Small intestine (tissue), 7 donors: ENCODE measurements at regions not wholly inside any gene's neighbourhood (a gene's known extent, or its start where the extent isn't known, plus 50 kb on each side); places are given as distances from the start of the nearest gene placed in this dataset.
"Not testable (repeated sequence)": the region's sequence is repeated elsewhere in the genome, so short reads cannot be mapped to it uniquely, and the experiment has no call there.

Experiments
- DNase-seq, 2 donors: peaks; one replicate each; pipeline versions ENCODE4 v3.0.0 to v3.0.0-alpha.2; 2013
- FAIRE-seq: peaks from 2 replicates; lab custom pipeline; 2012; peaks lifted over from hg19 to GRCh38; lab: Jason Lieb, UNC
- H3K27ac ChIP-seq, 3 donors: one replicate each; pipeline ENCODE4 v1.5.1; 2013; ENCODE audit warnings: low read length in 2 of 3, mild to moderate bottlenecking in 2 of 3, control low read depth in 1 of 3, inconsistent platforms in 1 of 3, low read depth in 1 of 3, moderate library complexity in 1 of 3
- H3K27me3 ChIP-seq, 3 donors: one replicate each; pipeline ENCODE4 v1.6.1; 2013; ENCODE audit warnings: low read length in 3 of 3, inconsistent platforms in 1 of 3; ENCODE audit not compliant: control insufficient read depth in 3 of 3, insufficient read depth in 3 of 3
- H3K36me3 ChIP-seq, 3 donors: one replicate each; pipeline ENCODE4 v1.6.1; 2013; ENCODE audit warnings: low read length in 3 of 3, inconsistent platforms in 1 of 3, low read depth in 1 of 3, mild to moderate bottlenecking in 1 of 3, moderate library complexity in 1 of 3; ENCODE audit not compliant: control insufficient read depth in 3 of 3, insufficient read depth in 2 of 3
- H3K4me1 ChIP-seq, 3 donors: one replicate each; pipeline ENCODE4 v1.6.1; 2013; ENCODE audit warnings: low read length in 2 of 3, inconsistent platforms in 1 of 3, low read depth in 1 of 3, mild to moderate bottlenecking in 1 of 3, moderate library complexity in 1 of 3; ENCODE audit not compliant: control insufficient read depth in 3 of 3, insufficient read depth in 2 of 3
- H3K4me3 ChIP-seq, 3 donors: one replicate each; pipeline ENCODE4 v1.5.1; 2013; ENCODE audit warnings: low read length in 3 of 3, control low read depth in 1 of 3, inconsistent platforms in 1 of 3, low read depth in 1 of 3, mild to moderate bottlenecking in 1 of 3, moderate library complexity in 1 of 3
- H3K9me3 ChIP-seq, 2 donors: one replicate each; pipeline ENCODE4 v1.6.1; 2013; ENCODE audit warnings: low read depth in 1 of 2, low read length in 1 of 2; ENCODE audit not compliant: control insufficient read depth in 2 of 2, insufficient read depth in 1 of 2
- WGBS, 3 donors: extraction: QIAGEN DNeasy Blood & Tissue Kit; methylation state at CpG; one replicate each; pipeline ENCODE4 v1.1.7; 2013; 5-methylcytosine and 5-hydroxymethylcytosine counted together
- donor health status: healthy with polysubstance abuse.
- donor health status: control.
- donor health status: control.
- donor health status: Bipolar disorder and iron deficiency.
- donor health status: healthy.

DNA sequence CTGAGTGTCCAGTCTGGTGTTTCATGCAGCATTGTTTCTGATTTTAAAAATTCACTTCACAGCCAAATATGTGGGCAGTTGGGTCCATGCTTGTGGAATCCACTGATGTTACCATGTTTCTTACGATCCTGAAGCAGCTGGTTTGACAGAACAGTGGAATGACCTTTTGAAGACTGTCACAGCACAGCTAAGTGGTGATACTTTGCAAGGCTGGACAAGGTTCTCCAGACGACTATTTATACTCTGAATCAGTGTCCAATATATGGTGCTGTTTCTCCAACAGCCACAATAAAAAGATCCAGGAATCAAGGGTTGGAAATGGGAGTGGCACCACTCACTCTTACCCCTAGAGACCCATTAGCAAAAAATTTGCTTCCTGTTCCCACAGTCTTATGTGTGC is 577.4 kb upstream of the RAB6C start:
- H3K4me1 ChIP-seq, result no peaks in the 10 kb centered on the region
- no peak for DNase-seq
- no peak for FAIRE-seq
- no peak overlapping the region for H3K27ac ChIP-seq
- H3K27me3 ChIP-seq, result no peaks in the 10 kb centered on the region
- H3K9me3 ChIP-seq, result no peaks in the 10 kb centered on the region
- H3K4me3 ChIP-seq, result no peak overlapping the region
- H3K36me3 ChIP-seq, result no peaks in the 10 kb centered on the region
- WGBS, 3 donors, result 41 to 62% (median 51%) methylated on average over 2 of the region's 2 CpGs

DNA sequence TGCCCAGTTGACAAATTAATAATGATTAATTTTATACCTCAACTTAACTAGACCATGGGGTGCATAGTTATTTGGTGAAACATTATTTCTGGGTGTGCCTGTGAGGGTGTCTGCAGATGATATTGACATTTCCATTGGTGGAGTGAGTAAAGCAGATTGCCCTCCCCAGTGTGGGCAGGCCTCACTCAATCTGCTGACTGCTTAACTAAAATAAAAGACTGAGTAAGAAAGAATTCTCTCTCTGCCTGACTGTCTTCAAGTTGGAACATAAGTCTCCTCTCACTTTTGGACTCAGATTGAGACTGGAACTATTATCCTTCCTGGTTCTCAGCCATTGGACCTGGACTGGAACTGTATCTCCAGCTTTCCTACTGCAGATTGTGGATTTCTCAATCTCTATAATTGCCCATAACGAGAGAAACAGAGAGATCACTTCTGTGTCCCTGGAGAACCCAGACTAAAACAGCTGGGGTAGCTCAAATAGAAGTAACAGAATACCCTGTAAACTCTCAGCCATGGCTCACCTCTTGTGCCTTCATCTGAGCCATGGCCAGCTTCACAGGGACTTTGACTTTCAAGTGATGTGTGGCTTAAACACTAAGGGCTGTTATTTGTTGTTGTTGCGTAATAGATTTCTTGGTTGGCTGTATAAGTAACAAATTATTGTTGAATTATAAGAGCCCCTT is 575.3 kb upstream of the RAB6C start:
- no peak overlapping the region for H3K4me3 ChIP-seq
- no peaks in the 10 kb centered on the region for H3K27me3 ChIP-seq
- DNase-seq, result no peak
- no peaks in the 10 kb centered on the region for H3K4me1 ChIP-seq
- no peak overlapping the region for H3K27ac ChIP-seq
- WGBS, 3 donors, result 60 to 73% (median 65%) methylated on average over 2 of the region's 2 CpGs
- H3K36me3 ChIP-seq, result no peaks in the 10 kb centered on the region
- no peak for FAIRE-seq
- no peaks in the 10 kb centered on the region for H3K9me3 ChIP-seq

DNA sequence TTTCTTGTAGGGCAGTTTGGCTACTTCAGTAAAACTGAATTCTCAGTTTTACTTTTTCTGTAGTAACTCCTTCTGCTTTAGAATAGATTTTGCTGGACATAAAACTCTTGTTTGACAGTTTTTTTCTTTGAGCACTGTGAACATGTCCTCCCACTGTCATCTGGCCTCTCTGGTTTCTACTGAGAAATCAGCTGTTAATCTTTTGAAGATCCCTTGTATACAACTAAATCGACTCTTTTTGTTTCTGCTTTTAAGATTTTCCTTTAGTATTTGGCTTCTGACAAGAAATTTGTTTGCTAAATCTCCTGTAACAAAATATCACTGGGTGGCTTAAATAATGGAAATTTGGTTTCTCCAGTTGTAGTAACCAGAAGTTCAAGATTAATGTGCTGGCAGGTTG is 570.9 kb upstream of the RAB6C start:
- Histone ChIP-seq H3K4me3 (no peak overlapping the region), H3K4me1 (no peaks in the 10 kb centered on the region), H3K36me3 (no peaks in the 10 kb centered on the region), H3K27ac (no peak overlapping the region), H3K9me3 (no peaks in the 10 kb centered on the region), H3K27me3 (no peaks in the 10 kb centered on the region)
- no peak for FAIRE-seq
- no peak for DNase-seq
- WGBS, 3 donors, result 85 to 92% (median 88%) methylated on average over 1 of the region's 1 CpG

DNA sequence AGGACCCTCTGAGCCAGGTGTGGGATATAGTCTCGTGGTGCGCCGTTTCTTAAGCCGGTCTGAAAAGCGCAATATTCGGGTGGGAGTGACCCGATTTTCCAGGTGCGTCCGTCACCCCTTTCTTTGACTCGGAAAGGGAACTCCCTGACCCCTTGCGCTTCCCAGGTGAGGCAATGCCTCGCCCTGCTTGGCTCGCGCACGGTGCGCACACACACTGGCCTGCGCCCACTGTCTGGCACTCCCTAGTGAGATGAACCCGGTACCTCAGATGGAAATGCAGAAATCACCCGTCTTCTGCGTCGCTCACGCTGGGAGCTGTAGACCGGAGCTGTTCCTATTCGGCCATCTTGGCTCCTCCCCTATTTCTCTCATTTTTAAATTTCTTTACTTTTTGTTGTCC is 562.4 kb upstream of the RAB6C start:
- not testable (repeated sequence) for H3K9me3 ChIP-seq, H3K27me3 ChIP-seq, H3K4me1 ChIP-seq, H3K27ac ChIP-seq, FAIRE-seq, H3K4me3 ChIP-seq, DNase-seq, H3K36me3 ChIP-seq
- 95 to 99% (median 96%) methylated on average over 11 to 17 of the region's 24 CpGs for WGBS, 3 donors

DNA sequence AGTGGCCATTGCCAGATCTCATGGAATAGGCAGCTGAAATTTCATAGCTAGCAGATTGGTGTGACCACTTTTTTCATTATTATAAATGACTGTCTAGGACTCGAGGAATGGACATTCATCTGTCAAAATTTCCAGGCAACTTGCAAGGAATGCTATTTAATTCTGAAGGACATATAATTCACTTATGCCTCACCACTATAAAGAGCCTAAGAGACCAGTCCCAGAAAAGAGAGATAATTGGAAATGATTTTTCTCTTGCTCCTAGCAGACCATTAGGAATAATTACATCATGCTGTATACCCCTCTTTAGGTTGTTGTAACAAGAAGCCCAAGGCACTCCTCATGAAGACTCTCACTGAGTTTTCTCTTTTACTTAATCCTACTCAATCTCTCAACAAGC is 557.4 kb upstream of the RAB6C start:
- no peaks in the 10 kb centered on the region for H3K36me3 ChIP-seq
- H3K4me1 ChIP-seq, result no peaks in the 10 kb centered on the region
- H3K27me3 ChIP-seq, result no peaks in the 10 kb centered on the region
- no peaks in the 10 kb centered on the region for H3K9me3 ChIP-seq
- no peak overlapping the region for H3K4me3 ChIP-seq
- WGBS, 3 donors, result 40 to 60% (median 46%) methylated on average over 1 of the region's 1 CpG
- FAIRE-seq (no peak), DNase-seq (no peak)
- no peak overlapping the region for H3K27ac ChIP-seq

DNA sequence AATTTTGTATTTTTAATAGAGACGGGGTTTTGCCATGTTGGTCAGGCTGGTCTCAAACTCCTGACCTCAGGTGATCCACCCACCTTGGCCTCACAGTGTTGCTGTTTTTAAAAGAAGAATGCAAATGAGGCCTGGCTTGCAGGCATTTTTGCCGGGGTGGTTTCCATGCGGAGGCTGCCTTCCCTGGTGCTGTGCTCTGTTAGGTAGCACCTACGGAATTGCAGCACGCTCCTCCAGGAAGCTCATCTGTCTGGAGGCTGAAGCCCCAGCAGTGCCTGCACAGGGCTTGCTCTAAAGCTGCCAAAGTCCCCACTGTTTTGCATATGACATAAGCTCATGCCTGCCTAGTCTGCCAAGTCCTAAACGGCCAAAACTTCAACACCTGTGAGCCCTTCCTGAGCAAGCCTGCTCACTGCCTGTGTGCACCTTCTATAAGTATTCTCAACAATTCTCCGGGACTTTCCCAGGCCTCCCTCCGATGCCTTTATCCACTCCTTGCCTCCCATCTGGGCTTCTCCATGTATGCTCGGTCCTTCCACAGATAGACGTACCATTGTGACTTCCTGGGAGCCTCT is 551.3 kb upstream of the RAB6C start:
- 79 to 84% (median 83%) methylated on average over 10 of the region's 10 CpGs for WGBS, 3 donors
- Histone ChIP-seq H3K27ac (no peak overlapping the region), H3K36me3 (no peaks in the 10 kb centered on the region), H3K4me3 (no peak overlapping the region), H3K4me1 (no peaks in the 10 kb centered on the region), H3K27me3 (no peaks in the 10 kb centered on the region), H3K9me3 (no peaks in the 10 kb centered on the region)
- FAIRE-seq, result no peak
- DNase-seq, result no peak

DNA sequence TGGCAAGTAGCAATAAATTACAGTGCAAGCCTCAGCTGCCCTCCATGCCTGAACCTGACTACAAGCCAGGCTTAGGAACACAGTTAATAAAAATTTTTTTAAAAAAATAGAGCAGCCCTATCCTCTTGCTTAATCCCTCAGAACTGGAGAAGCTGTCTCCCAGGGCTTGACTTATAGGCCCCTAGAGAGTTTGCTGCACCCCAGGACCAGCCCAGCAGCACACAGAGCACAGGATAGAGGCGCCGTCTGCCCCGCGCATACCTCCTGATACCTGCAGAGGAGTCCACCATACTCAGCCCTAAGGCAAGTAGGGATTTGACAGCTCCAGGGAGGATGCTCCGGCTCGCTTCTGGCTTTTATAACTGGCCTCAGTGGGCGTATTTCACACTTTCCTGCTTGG is 548.6 kb upstream of the RAB6C start:
- WGBS, 3 donors, result 74 to 80% (median 79%) methylated on average over 7 of the region's 7 CpGs
- no peaks in the 10 kb centered on the region for H3K36me3 ChIP-seq
- H3K9me3 ChIP-seq, result no peaks in the 10 kb centered on the region
- no peak overlapping the region for H3K27ac ChIP-seq
- DNase-seq, result no peak
- H3K4me1 ChIP-seq, result no peaks in the 10 kb centered on the region
- FAIRE-seq, result no peak
- no peaks in the 10 kb centered on the region for H3K27me3 ChIP-seq
- no peak overlapping the region for H3K4me3 ChIP-seq

DNA sequence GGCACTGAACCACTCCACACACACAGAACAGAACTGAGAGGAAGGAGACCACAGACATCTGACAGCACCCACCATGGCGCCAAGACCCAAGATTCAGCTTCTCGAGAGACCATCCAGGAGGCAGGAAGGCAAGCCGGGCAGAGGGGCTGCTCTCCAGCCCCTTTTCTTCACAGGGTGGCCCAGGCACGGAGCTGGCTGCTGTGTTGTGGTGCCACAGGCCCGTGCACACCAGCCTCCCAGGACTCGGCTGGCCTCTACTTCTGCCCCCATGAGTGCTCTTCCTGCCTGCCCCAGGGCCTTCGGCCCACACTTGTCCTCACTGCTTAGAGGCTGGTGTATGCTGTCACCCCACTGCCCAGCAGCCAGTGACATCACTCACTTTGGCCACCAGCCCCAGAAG is 547.6 kb upstream of the RAB6C start:
- no peaks in the 10 kb centered on the region for H3K9me3 ChIP-seq
- H3K27ac ChIP-seq, result no peak overlapping the region
- H3K27me3 ChIP-seq, result no peaks in the 10 kb centered on the region
- H3K4me3 ChIP-seq, result no peak overlapping the region
- FAIRE-seq (no peak), DNase-seq (no peak)
- WGBS, 3 donors, result 82 to 86% (median 85%) methylated on average over 6 to 7 of the region's 7 CpGs
- H3K36me3 ChIP-seq, result no peaks in the 10 kb centered on the region
- no peaks in the 10 kb centered on the region for H3K4me1 ChIP-seq

DNA sequence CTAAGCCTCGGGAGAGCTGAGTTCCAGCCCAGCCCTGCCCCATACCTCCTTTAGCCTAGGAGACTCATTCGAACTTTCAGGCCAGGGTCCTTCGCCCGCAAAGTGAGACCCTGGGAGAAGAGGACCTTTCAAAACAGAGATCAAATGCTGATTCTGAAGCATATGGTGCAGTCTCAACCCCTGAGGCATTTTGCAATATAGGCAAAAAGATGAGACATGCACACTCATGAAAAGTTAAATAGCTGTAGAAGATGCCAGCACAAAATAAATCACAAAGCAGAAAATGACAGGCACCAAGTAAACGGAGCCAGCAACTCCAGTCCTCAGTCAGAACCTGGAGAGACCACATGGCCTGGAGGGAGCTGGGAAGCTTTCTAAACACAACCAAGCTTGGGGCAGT is 542.7 kb upstream of the RAB6C start:
- no peak for FAIRE-seq
- no peaks in the 10 kb centered on the region for H3K4me1 ChIP-seq
- 68 to 83% (median 74%) methylated on average over 5 of the region's 5 CpGs for WGBS, 3 donors
- no peaks in the 10 kb centered on the region for H3K27me3 ChIP-seq
- H3K36me3 ChIP-seq, result no peaks in the 10 kb centered on the region
- no peak overlapping the region for H3K27ac ChIP-seq
- DNase-seq, result no peak
- H3K4me3 ChIP-seq, result no peak overlapping the region
- H3K9me3 ChIP-seq, result no peaks in the 10 kb centered on the region
